ENCODE measurements at regions not wholly inside any gene's neighbourhood (a gene's known extent, or its start where the extent isn't known, plus 50 kb on each side); places are given as distances from the start of the nearest gene placed in this dataset.

DNA sequence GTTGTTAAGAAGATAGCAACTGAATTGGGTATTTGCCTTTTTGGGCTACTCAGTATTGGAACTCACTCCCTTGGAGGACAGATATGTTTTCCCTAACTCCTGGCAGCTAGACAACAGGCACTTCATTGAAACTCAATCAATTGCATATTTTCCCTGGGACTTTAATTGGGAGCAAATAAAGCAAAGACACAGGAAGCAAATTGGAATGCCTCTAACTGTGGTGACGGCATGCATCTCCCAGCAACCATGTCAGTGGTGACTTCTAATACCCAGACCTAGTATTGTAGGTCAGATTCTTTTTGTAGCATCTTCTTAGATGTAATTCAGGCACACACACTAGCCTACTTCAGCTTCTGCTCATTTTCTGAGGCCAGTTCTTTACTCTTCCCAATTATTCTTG lies 164.2 kb upstream of the SETBP1 start:
- H3K27me3 Mint-ChIP-seq (ENCODE audit: low read depth), result no peaks in the 10 kb centered on the region
- no peak overlapping the region for H3K27ac Mint-ChIP-seq
- intact Hi-C loops (cut with micrococcal nuclease), result no loop called here
- no peak overlapping the region for H3K4me3 Mint-ChIP-seq (ENCODE audit: low read depth)
- H3K9me3 Mint-ChIP-seq, result no peaks in the 10 kb centered on the region
- no peak for DNase-seq (ENCODE audit: low spot score)
- H3K4me1 Mint-ChIP-seq (ENCODE audit: low read depth), result no peaks in the 10 kb centered on the region
- no peaks in the 10 kb centered on the region for H3K36me3 Mint-ChIP-seq (ENCODE audit: low read depth)

DNA sequence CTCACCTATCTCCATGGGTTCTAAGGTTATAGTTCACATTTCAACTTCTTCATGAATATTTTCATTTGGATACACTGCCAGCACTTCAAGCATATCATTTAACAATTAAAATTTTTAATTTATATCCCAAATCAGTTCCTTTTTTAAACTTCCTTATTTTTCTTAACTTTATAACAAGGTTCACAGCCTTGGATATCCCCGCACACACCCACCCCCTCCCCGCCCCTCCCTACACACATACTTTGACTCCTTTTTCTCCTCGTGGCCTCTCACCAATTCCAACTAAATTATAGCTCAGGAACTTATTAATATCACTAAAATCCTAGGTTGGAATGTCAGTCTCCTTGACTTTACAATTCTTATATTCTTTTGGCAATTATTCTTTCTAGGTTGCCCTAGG lies 163.6 kb upstream of the SETBP1 start:
- no peak for DNase-seq (ENCODE audit: low spot score)
- no peaks in the 10 kb centered on the region for H3K4me1 Mint-ChIP-seq (ENCODE audit: low read depth)
- intact Hi-C loops (cut with micrococcal nuclease), result no loop called here
- no peaks in the 10 kb centered on the region for H3K36me3 Mint-ChIP-seq (ENCODE audit: low read depth)
- H3K9me3 Mint-ChIP-seq, result no peaks in the 10 kb centered on the region
- H3K27ac Mint-ChIP-seq, result no peak overlapping the region
- no peak overlapping the region for H3K4me3 Mint-ChIP-seq (ENCODE audit: low read depth)
- H3K27me3 Mint-ChIP-seq (ENCODE audit: low read depth), result no peaks in the 10 kb centered on the region

- intact Hi-C loops (cut with micrococcal nuclease), result no loop called here
- H3K27ac Mint-ChIP-seq, result no peak overlapping the region
- no peaks in the 10 kb centered on the region for H3K27me3 Mint-ChIP-seq (ENCODE audit: low read depth)
- H3K4me3 Mint-ChIP-seq (ENCODE audit: low read depth), result no peak overlapping the region
- DNase-seq (ENCODE audit: low spot score), result no peak
- H3K9me3 Mint-ChIP-seq, result no peaks in the 10 kb centered on the region
- H3K4me1 Mint-ChIP-seq (ENCODE audit: low read depth), result no peaks in the 10 kb centered on the region
- no peaks in the 10 kb centered on the region for H3K36me3 Mint-ChIP-seq (ENCODE audit: low read depth)
These were observed 162.5 kb upstream of the SETBP1 start for GRCh38 chr18:44518091-44518615.

DNA sequence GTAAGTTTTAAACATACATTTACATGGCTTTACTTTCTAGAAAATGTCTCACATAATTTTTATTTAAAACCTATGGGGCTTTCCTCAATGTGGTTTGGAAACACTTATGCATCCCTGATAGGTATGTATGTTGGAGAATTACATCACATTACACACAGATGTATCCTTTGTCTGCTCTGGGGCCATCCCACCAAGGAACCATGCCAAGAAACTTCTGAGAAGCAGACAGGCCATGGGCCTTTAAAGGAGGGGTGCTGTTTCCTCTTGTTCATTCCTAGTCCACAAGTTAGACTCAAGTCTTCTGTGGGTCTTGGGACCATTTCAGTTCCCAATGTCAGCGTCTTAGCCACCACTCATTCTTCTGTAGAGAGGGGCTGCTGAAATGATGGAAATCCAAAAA lies 162.0 kb upstream of the SETBP1 start:
- intact Hi-C loops (cut with micrococcal nuclease), result no loop called here
- no peak overlapping the region for H3K4me3 Mint-ChIP-seq (ENCODE audit: low read depth)
- no peaks in the 10 kb centered on the region for H3K9me3 Mint-ChIP-seq
- no peaks in the 10 kb centered on the region for H3K27me3 Mint-ChIP-seq (ENCODE audit: low read depth)
- H3K4me1 Mint-ChIP-seq (ENCODE audit: low read depth), result no peaks in the 10 kb centered on the region
- no peaks in the 10 kb centered on the region for H3K36me3 Mint-ChIP-seq (ENCODE audit: low read depth)
- no peak for DNase-seq (ENCODE audit: low spot score)
- no peak overlapping the region for H3K27ac Mint-ChIP-seq

GRCh38 chr18:44520981-44521667 lies 159.6 kb upstream of the SETBP1 start:
- Mint-ChIP-seq H3K4me3 (ENCODE audit: low read depth) (no peak overlapping the region), H3K9me3 (no peaks in the 10 kb centered on the region), H3K27me3 (ENCODE audit: low read depth) (no peaks in the 10 kb centered on the region), H3K36me3 (ENCODE audit: low read depth) (no peaks in the 10 kb centered on the region), H3K4me1 (ENCODE audit: low read depth) (no peaks in the 10 kb centered on the region), H3K27ac (no peak overlapping the region)
- DNase-seq (ENCODE audit: low spot score), result no peak
- intact Hi-C loops (cut with micrococcal nuclease), result no loop called here

GRCh38 chr18:44521668-44522022 lies 159.0 kb upstream of the SETBP1 start:
- intact Hi-C loops (cut with micrococcal nuclease), result no loop called here
- no peak overlapping the region for H3K27ac Mint-ChIP-seq
- H3K4me3 Mint-ChIP-seq (ENCODE audit: low read depth), result no peak overlapping the region
- no peaks in the 10 kb centered on the region for H3K9me3 Mint-ChIP-seq
- H3K4me1 Mint-ChIP-seq (ENCODE audit: low read depth), result no peaks in the 10 kb centered on the region
- no peak for DNase-seq (ENCODE audit: low spot score)
- H3K27me3 Mint-ChIP-seq (ENCODE audit: low read depth), result no peaks in the 10 kb centered on the region
- no peaks in the 10 kb centered on the region for H3K36me3 Mint-ChIP-seq (ENCODE audit: low read depth)

DNA sequence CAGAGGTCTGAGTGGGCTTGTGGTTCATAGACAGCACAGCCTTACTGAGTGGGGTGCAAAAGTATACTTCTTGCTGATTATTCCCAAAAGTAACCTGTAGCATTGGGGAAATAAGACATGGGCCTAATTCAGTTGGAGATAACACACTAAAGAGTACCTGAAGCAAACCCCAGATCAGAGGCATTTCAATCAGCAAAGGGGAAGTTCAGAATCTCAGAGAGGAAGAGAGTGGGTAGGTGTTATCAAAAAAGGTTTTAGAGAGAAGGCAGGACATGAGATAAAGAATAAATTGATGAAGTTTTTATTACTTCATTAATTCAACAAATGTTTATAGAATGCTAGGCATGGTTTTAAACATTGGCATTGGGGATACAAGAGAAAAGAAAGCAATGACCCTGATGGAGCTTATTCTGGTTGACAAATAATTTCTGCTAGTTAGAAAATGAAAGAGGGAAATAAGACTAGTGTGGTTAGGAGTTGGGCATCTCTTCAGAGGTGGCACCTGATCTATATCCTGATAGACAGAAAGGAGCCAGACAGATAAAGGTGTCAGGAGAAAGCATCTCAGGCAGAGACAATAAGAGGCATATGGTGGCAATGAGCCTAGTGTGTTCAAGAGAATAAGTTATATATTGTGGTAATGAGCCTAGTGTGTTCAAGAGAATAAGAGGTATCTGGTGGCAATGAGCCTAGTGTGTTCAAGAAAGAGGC lies 153.8 kb upstream of the SETBP1 start:
- H3K4me3 Mint-ChIP-seq (ENCODE audit: low read depth), result no peak overlapping the region
- DNase-seq (ENCODE audit: low spot score), result no peak
- H3K27ac Mint-ChIP-seq, result no peak overlapping the region
- H3K27me3 Mint-ChIP-seq (ENCODE audit: low read depth), result no peaks in the 10 kb centered on the region
- H3K4me1 Mint-ChIP-seq (ENCODE audit: low read depth), result no peaks in the 10 kb centered on the region
- no peaks in the 10 kb centered on the region for H3K36me3 Mint-ChIP-seq (ENCODE audit: low read depth)
- intact Hi-C loops (cut with micrococcal nuclease), result no loop called here
- H3K9me3 Mint-ChIP-seq, result no peaks in the 10 kb centered on the region

- no peak overlapping the region for H3K27ac Mint-ChIP-seq
- H3K27me3 Mint-ChIP-seq (ENCODE audit: low read depth), result no peaks in the 10 kb centered on the region
- no peaks in the 10 kb centered on the region for H3K4me1 Mint-ChIP-seq (ENCODE audit: low read depth)
- intact Hi-C loops (cut with micrococcal nuclease), result no loop called here
- no peak for DNase-seq (ENCODE audit: low spot score)
- H3K4me3 Mint-ChIP-seq (ENCODE audit: low read depth), result no peak overlapping the region
- H3K9me3 Mint-ChIP-seq, result no peaks in the 10 kb centered on the region
- H3K36me3 Mint-ChIP-seq (ENCODE audit: low read depth), result no peaks in the 10 kb centered on the region
These were observed 147.6 kb upstream of the SETBP1 start for GRCh38 chr18:44533071-44533470.

DNA sequence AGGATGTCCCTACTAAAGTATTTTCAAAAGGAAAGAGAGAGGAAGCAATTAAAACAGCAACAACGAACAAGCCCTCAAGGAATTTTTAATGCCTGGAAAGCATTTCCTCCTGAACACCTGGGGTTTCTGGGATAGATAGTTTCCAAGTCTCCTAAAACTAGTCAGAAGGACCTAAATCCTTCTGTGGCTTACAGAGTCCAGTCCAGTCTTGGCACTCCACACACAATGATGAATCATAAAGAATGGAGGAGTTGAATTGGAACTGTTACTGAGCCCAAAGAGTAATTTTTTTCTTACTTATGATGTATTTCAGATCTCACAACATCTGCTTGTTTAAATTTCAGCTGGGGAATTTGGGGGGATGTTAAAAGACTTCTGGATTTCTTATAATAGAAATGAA lies 144.6 kb upstream of the SETBP1 start:
- H3K4me1 Mint-ChIP-seq (ENCODE audit: low read depth), result no peaks in the 10 kb centered on the region
- intact Hi-C loops (cut with micrococcal nuclease), result no loop called here
- H3K9me3 Mint-ChIP-seq, result no peaks in the 10 kb centered on the region
- H3K36me3 Mint-ChIP-seq (ENCODE audit: low read depth), result no peaks in the 10 kb centered on the region
- H3K27me3 Mint-ChIP-seq (ENCODE audit: low read depth), result peaks cover 1% of the 10 kb centered on the region
- DNase-seq (ENCODE audit: low spot score), result no peak
- no peak overlapping the region for H3K27ac Mint-ChIP-seq
- H3K4me3 Mint-ChIP-seq (ENCODE audit: low read depth), result no peak overlapping the region

- Mint-ChIP-seq H3K27me3 (ENCODE audit: low read depth) (peaks cover 1% of the 10 kb centered on the region), H3K4me3 (ENCODE audit: low read depth) (no peak overlapping the region), H3K4me1 (ENCODE audit: low read depth) (no peaks in the 10 kb centered on the region), H3K9me3 (no peaks in the 10 kb centered on the region), H3K36me3 (ENCODE audit: low read depth) (no peaks in the 10 kb centered on the region), H3K27ac (no peak overlapping the region)
- intact Hi-C loops (cut with micrococcal nuclease), result no loop called here
- no peak for DNase-seq (ENCODE audit: low spot score)
These were observed 144.1 kb upstream of the SETBP1 start for GRCh38 chr18:44536619-44537018.

GRCh38 chr18:44537526-44537925 lies 143.2 kb upstream of the SETBP1 start:
- H3K36me3 Mint-ChIP-seq (ENCODE audit: low read depth), result no peaks in the 10 kb centered on the region
- no peak overlapping the region for H3K4me3 Mint-ChIP-seq (ENCODE audit: low read depth)
- intact Hi-C loops (cut with micrococcal nuclease), result no loop called here
- no peaks in the 10 kb centered on the region for H3K4me1 Mint-ChIP-seq (ENCODE audit: low read depth)
- DNase-seq (ENCODE audit: low spot score), result no peak
- no peak overlapping the region for H3K27ac Mint-ChIP-seq
- no peaks in the 10 kb centered on the region for H3K9me3 Mint-ChIP-seq
- H3K27me3 Mint-ChIP-seq (ENCODE audit: low read depth), result peaks cover 1% of the 10 kb centered on the region

DNA sequence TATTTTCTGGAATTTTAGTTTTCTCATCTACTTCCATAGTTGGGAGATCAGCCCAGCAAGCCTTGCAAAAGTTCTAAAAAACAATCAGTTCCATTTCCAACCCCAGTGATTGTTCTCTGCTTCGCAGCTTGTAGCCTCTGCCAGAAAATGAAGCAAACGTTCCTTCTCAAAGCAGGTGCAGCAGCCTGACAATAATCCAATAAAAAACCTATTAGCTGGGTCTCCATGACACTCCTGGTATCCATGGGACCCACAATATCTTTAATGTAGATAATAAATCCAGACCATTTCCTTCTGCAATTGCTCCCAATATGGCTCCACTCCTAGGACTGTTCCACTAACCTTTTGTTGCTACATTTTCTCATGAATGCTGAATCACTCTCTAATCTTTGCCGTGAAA lies 140.8 kb upstream of the SETBP1 start:
- no peak overlapping the region for H3K27ac Mint-ChIP-seq
- DNase-seq (ENCODE audit: low spot score), result no peak
- no peak overlapping the region for H3K4me3 Mint-ChIP-seq (ENCODE audit: low read depth)
- intact Hi-C loops (cut with micrococcal nuclease), result no loop called here
- H3K27me3 Mint-ChIP-seq (ENCODE audit: low read depth), result peaks cover 1% of the 10 kb centered on the region
- H3K4me1 Mint-ChIP-seq (ENCODE audit: low read depth), result no peaks in the 10 kb centered on the region
- H3K9me3 Mint-ChIP-seq, result no peaks in the 10 kb centered on the region
- H3K36me3 Mint-ChIP-seq (ENCODE audit: low read depth), result no peaks in the 10 kb centered on the region

GRCh38 chr18:44541159-44541558 lies 139.5 kb upstream of the SETBP1 start:
- H3K27ac Mint-ChIP-seq, result no peak overlapping the region
- intact Hi-C loops (cut with micrococcal nuclease), result no loop called here
- DNase-seq (ENCODE audit: low spot score), result no peak
- H3K4me3 Mint-ChIP-seq (ENCODE audit: low read depth), result no peak overlapping the region
- peaks cover 1% of the 10 kb centered on the region for H3K27me3 Mint-ChIP-seq (ENCODE audit: low read depth)
- H3K36me3 Mint-ChIP-seq (ENCODE audit: low read depth), result no peaks in the 10 kb centered on the region
- H3K9me3 Mint-ChIP-seq, result no peaks in the 10 kb centered on the region
- no peaks in the 10 kb centered on the region for H3K4me1 Mint-ChIP-seq (ENCODE audit: low read depth)
